Glomerular visceral epithelial cell (primary cell): ENCODE measurements at regions not wholly inside any gene's neighbourhood (a gene's known extent, or its start where the extent isn't known, plus 50 kb on each side); places are given as distances from the start of the nearest gene placed in this dataset.
A peak's percentile ranks its signal among the peaks of the same experiment; 100 is the strongest.
"Not testable (repeated sequence)": the region's sequence is repeated elsewhere in the genome, so short reads cannot be mapped to it uniquely, and the experiment has no call there.

Experiments used
- DNase-seq: peaks from one replicate; pipeline ENCODE4 v3.0.0-alpha.2; 2016; ENCODE audit errors: extremely low spot score

DNA sequence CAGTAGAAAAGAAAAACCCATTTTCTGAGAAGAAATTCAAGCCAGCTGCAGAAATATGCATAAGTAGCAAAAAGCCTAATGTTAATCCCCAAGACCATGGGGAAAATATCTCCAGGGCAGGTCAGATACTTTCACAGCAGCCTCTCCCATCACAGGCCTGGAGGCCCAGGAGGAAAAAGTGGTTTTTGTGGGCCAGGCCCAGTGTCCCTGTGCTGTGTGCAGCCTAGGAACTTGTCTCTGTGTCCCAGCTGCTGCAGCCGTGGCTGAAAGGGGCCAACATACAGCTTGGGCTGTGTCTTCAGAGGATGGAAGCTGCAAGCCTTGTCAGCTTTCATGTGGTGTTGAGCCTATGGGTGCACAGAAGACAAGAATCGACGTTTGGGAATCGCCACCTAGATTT is 581.0 kb downstream of the C4orf33 start:
- DNase-seq = no peak

DNA sequence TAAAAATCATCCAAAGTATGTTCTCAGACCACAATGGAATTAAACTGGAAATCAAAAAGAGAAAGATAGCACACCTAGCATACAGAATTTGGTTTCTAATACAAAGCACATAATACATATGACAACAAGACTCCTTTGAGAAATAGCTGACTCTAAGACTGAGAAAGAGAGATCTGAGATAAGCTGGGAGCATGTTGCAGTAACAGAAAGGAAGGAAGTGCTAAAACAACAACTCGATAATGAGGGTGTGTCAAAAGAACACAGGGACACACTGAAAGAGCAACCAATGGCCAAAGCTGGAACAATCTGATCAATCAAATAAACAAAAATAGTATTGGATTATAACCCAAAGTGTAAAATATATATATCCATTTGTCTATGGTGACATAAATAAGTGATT is 586.6 kb downstream of the C4orf33 start:
- no peak for DNase-seq

- no peak for DNase-seq
These were observed 612.0 kb downstream of the C4orf33 start for GRCh38 chr4:129707949-129708348.

DNA sequence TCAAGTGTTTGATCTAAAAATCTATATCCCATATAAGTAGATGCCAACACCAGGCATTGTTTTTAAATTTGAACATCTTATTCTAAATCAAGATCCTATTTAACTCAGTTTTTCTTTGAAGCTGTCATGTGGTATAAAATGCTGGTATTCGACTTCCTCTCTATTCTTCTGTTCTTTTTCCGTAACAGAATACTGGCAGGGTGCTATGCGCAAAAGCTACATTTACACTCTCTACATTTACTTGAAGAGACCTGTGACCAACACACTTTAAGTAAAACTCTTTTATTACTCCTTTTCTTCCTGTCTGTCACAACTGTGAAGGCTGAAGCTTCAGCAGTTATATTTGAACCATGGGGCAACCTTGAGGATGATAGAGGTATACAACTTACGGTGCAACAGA is 612.8 kb downstream of the C4orf33 start:
- no peak for DNase-seq

GRCh38 chr4:129738175-129738574 is 642.2 kb downstream of the C4orf33 start:
- no peak for DNase-seq

DNA sequence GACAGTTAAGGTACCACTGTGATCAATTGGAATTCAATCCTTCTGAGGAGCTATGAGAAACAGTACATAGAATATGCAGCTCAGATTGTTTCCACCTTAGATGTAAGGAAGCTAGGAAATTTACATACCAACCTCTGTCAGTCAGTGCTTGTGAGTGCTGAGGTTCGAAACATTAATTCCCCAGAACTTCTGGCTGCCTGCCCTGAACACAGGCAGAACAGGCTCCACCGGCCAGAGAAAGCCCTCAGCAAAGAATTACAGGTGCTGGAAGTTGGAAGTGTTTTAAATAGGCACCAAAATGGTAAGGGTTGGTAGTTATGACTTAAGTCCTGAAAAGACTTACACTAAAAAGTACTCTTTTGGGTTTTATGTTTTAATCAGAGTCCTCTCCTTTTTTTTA is 651.8 kb downstream of the C4orf33 start:
- no peak for DNase-seq

GRCh38 chr4:129748991-129749390 is 653.0 kb downstream of the C4orf33 start:
- no peak for DNase-seq

DNA sequence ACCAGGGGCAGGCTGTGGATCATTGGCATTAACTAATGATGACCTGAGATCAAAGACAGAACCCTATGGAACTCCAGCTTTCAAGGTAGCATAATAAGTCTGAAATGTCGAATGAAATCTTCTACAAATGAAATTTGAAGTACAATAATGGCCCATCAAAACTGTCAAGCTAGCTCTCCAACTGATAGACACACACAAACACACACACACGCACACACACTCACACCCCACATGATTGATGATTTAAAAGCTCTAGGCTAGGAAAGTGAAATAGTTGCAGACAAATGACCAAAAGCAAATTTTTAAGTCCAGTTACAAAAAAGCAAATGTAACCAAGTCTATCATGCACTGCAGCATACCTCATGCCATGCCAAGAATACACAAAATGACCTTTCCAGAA is 655.7 kb downstream of the C4orf33 start:
- no peak for DNase-seq

- DNase-seq = no peak
These were observed 687.6 kb downstream of the C4orf33 start for GRCh38 chr4:129783596-129783995.

- no peak for DNase-seq
These were observed 692.5 kb downstream of the C4orf33 start for GRCh38 chr4:129788486-129788885.

DNA sequence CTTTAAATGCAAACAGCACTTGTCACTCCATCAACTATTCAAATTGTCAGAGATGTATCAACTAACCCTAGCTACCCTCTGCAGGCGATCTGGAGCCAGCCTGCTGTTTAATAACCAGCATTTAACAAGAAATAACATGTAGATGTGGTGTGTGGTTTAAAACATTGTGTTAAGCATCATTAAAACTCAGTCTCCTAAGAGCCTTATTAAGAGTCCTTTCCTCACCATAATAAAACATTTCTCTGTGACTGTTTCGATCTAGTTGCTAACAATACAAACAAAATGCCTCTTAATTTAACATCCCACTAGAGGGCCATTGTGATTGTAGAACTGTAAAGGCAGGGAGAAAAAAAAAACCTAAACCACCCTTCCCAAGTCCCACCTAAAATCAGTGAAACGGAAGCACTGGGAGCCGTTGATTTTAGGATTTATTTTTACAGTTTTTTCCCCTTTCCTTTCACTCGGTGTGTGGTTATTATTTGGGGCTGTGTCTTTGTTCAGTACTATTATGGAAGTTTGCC is 708.6 kb downstream of the C4orf33 start:
- DNase-seq = no peak

GRCh38 chr4:129806986-129807385 is 711.0 kb downstream of the C4orf33 start:
- no peak for DNase-seq

GRCh38 chr4:129808242-129808641 is 712.3 kb downstream of the C4orf33 start:
- DNase-seq = no peak

- no peak for DNase-seq
These were observed 725.1 kb downstream of the C4orf33 start for GRCh38 chr4:129821073-129821472.

- no peak for DNase-seq
These were observed 726.0 kb downstream of the C4orf33 start for GRCh38 chr4:129821963-129822362.

DNA sequence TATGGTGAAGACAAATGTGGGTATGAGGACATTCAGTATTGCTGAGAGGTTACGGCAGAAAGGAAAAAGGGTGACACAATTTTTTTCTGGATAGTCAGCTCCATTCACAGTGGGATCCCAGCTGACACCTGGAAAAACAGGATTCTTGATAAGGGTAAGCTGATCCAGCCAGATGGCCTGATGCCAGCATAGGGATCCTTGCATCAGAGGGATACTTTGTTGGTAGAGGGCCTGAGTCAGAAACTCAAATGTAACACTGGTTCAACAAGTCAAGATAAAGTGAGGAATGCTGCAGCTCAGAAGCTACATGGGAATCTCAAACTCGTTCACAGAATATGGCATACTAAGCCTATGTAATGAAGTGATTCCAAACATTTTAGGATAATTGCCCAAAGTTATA is 726.7 kb downstream of the C4orf33 start:
- DNase-seq = peak; percentile 4

DNA sequence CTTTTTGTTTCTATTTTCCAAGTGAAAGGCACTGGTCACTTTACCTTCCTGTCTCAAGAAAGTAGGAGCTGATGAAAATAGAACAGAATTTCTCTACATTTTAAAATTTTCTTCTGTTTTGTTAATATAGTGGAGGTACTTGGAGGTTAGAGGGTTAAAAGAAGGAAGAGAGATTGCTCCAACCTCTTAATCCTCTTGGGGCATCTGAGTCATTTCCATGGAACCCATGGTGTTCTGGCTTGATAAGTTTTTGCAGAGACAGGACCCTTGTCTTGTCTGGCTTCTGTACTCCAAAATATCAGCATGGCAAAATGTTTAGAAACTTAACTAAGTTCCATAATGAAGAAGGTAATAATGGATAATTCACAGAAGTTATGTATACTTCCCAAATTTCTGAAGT is 727.2 kb downstream of the C4orf33 start:
- no peak for DNase-seq

DNA sequence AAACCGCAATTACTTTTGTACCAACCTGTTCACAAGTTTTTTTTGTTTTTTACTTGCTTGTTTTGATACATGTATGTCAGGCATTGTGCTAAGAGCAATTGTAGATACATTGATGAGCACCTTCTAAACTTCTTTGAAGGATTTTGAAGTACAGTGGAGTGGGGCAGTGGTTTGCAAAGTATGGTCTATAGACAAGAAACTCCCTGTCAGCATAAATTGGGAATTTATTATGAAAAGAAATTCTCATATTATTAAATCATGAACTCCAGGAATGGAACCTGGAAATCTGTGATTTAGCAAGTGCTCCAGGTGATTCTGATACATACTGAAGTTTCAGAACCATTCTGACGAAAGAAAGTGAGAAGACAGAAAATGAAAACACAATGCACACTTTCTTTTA is 733.4 kb downstream of the C4orf33 start:
- no peak for DNase-seq

GRCh38 chr4:129839687-129840086 is 743.7 kb downstream of the C4orf33 start:
- DNase-seq = peak; percentile 12

- DNase-seq = no peak
These were observed 746.1 kb downstream of the C4orf33 start for GRCh38 chr4:129842096-129842495.

GRCh38 chr4:129852434-129852833 is 756.5 kb downstream of the C4orf33 start:
- DNase-seq = no peak

GRCh38 chr4:129853685-129854467 is 757.9 kb downstream of the C4orf33 start:
- not testable (repeated sequence) for DNase-seq

GRCh38 chr4:129862461-129862860 is 766.5 kb downstream of the C4orf33 start:
- DNase-seq = no peak

GRCh38 chr4:129863206-129863605 is 767.3 kb downstream of the C4orf33 start:
- DNase-seq = no peak
